ENCODE measurements at regions not wholly inside any gene's neighbourhood (a gene's known extent, or its start where the extent isn't known, plus 50 kb on each side); places are given as distances from the start of the nearest gene placed in this dataset.
"Not testable (repeated sequence)": the region's sequence is repeated elsewhere in the genome, so short reads cannot be mapped to it uniquely, and the experiment has no call there.

DNA sequence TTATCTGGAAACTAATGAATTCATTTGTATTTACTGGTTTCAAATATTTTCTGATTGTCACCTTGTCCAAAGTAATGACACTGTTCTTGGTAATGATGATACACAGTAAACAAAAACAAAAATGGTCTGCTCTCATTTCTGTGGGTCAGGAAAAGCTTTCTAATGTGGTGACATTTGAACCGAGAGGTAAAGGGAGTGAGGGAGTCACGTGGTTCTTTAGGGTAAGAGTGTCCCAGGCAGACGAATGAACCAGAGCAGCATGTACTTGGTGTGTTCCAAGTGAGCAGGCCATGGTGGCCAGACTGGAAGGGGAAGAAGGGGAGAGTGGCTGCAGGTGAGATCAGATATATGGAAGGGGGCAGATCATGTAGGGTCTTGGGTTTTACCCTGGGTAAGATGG, 247.0 kb upstream of the SLC30A5 start:
- no peak for TF ChIP-seq GATA1 (IDR thresholded peaks at IDR 0.05; ENCODE audit: low read depth, low read length)
- no peak for TF ChIP-seq POLR2A (IDR thresholded peaks at IDR 0.05; ENCODE audit: low read length)
- DNase-seq: no peak

DNA sequence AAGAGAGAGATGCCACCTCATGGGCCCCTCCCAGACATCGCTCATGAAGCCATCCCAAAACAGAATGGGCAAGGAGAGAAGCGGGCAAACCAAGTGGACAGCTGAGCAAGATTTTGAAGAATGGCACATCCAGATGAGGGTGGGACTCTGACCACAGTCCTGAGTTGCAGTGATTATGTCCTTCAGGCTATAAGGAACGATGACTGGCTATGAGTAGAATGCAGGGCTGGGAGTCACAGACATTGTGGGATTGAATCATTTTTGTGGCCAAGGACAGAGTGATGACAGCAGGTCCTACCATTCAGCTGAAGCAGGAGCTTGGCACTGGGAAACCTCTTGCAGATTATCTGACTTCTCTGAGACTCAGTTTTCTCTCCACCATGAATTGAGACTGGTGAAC, 245.7 kb upstream of the SLC30A5 start:
- no peak for DNase-seq
- TF ChIP-seq GATA1 (IDR thresholded peaks at IDR 0.05; ENCODE audit: low read depth, low read length) (no peak), POLR2A (IDR thresholded peaks at IDR 0.05; ENCODE audit: low read length) (no peak)

DNA sequence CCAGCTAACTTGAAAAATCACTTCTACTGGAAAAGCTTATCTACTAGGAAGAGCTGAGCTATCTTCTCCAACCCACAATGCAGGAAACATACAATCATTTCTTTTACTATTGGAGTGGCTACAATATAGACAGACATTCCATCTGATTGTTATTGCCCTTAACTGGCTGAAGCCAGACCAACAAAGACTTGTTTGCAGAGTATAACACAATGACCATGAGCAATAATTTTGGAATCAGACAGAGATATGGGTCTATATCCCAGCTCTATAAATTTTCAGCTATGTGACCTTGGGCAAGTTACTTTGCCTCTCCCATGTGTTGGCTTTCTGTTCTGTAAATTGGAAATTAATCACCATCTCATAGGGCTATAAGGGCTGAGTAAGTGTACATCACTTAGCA, 244.7 kb upstream of the SLC30A5 start:
- no peak for TF ChIP-seq POLR2A (IDR thresholded peaks at IDR 0.05; ENCODE audit: low read length)
- no peak for TF ChIP-seq GATA1 (IDR thresholded peaks at IDR 0.05; ENCODE audit: low read depth, low read length)
- DNase-seq: no peak

DNA sequence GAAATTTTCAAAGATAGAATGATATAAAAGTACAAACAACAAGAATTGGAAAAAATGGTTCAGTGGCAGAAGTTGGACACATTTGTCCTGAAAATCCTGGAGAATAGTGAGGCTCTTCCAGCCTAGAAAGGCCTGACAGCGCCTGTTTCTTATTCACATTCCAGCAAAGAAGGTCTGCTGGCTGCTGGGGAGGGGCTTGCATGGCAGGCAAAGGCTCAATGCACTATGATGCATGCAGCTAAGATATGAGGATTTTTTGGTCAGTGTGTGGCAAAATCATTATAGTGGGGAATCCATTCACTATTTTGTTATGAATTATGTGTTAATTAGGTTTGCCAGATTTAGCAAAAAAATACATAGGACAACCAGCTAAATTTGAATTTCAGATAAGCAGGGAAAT, 243.9 kb upstream of the SLC30A5 start:
- DNase-seq: no peak
- no peak for TF ChIP-seq GATA1 (IDR thresholded peaks at IDR 0.05; ENCODE audit: low read depth, low read length)
- TF ChIP-seq POLR2A (IDR thresholded peaks at IDR 0.05; ENCODE audit: low read length): no peak

- no peak for DNase-seq
- TF ChIP-seq GATA1 (IDR thresholded peaks at IDR 0.05; ENCODE audit: low read depth, low read length) (no peak), POLR2A (IDR thresholded peaks at IDR 0.05; ENCODE audit: low read length) (no peak)
These were observed 232.7 kb upstream of the SLC30A5 start for GRCh38 chr5:68861099-68861498.

DNA sequence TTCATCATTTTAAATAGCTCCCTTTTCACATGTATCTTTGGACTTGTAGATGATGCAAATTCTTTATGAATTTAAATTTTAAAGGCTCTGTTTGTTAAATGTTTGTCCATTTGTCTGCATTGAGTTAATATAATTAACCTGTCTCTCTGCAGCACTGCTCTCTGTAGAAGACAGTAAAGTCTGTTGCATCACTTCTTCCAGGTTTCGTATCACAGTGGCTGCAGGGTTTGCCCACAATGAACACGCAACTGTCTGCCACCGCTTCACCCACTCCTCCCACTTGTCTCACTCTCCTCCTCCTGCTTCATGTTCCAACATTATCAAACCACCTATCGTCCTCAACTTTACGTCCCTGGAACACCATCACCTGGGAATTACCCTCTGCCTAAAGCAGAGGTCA, 231.3 kb upstream of the SLC30A5 start:
- DNase-seq: no peak
- TF ChIP-seq GATA1 (IDR thresholded peaks at IDR 0.05; ENCODE audit: low read depth, low read length) (no peak), POLR2A (IDR thresholded peaks at IDR 0.05; ENCODE audit: low read length) (no peak)

DNA sequence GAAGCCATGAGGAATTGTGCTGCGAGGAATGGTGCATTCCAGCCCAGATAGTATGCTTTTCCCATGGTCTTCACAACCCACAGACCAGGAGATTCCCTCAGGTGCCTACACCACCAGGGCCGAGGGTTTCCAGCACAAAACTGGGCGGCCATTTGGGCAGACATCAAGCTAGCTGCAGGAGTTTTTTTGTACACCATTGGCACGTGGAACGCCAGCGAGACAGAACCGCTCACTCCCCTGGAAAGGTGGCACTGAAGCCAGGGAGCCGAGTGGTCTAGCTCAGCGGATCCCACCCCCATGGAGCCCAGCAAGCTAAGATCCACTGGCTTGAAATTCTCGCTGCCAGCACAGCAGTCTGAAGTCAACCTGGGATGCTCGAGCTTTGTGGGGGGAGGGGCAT, 228.6 kb upstream of the SLC30A5 start:
- not testable (repeated sequence) for DNase-seq

GRCh38 chr5:68872088-68872839, 221.6 kb upstream of the SLC30A5 start:
- DNase-seq: no peak

DNA sequence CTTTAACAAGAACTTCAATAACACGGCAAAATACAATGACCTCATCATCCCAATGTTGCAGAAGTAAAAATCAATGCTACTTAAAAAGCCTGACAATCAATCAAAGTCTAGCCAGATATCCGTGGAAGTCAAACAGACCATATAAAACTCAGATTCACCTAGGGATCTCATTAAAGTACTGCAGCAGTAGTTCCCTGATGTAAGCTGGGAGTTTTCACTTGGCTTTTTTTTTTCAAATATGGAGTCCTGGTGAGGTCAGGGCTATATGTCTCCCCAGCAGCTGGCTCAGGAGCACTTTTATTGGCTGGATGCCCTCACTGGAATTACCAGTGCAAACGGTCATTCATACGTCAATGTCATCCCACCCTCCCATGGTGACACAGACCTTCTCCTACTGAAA, 220.6 kb upstream of the SLC30A5 start:
- TF ChIP-seq POLR2A (IDR thresholded peaks at IDR 0.05; ENCODE audit: low read length): no peak
- no peak for TF ChIP-seq GATA1 (IDR thresholded peaks at IDR 0.05; ENCODE audit: low read depth, low read length)

More at GRCh38 chr5:68872088-68872839, 221.6 kb upstream of the SLC30A5 start:
- TF ChIP-seq GATA1 (IDR thresholded peaks at IDR 0.05; ENCODE audit: low read depth, low read length): no peak
- TF ChIP-seq POLR2A (IDR thresholded peaks at IDR 0.05; ENCODE audit: low read length): no peak

GRCh38 chr5:68875351-68875750, 218.5 kb upstream of the SLC30A5 start:
- no peak for DNase-seq
- TF ChIP-seq POLR2A (IDR thresholded peaks at IDR 0.05; ENCODE audit: low read length) (no peak), GATA1 (IDR thresholded peaks at IDR 0.05; ENCODE audit: low read depth, low read length) (no peak)

More for the DNA sequence above, 220.6 kb upstream of the SLC30A5 start:
- DNase-seq: no peak

DNA sequence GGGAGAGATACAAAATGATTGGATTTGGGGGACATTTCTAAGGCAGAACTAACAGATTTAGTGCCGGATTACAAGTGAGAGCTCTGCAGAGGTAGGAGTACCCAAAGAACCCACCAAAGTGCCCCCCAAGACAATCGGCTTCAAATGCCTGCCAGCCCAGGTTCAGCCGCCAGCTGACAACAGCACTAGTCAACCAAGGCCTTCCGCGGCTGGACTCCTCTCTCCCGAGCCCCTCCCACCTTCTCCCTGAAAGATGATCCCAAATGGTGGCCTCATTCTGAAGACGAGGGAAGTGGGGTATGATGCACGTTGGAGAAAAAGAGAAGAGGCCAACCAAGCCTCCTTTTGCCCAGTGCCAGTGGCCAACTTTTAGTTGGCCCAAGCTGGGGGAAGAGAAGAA, 210.4 kb upstream of the SLC30A5 start:
- TF ChIP-seq GATA1 (IDR thresholded peaks at IDR 0.05; ENCODE audit: low read depth, low read length): no peak
- no peak for DNase-seq

DNA sequence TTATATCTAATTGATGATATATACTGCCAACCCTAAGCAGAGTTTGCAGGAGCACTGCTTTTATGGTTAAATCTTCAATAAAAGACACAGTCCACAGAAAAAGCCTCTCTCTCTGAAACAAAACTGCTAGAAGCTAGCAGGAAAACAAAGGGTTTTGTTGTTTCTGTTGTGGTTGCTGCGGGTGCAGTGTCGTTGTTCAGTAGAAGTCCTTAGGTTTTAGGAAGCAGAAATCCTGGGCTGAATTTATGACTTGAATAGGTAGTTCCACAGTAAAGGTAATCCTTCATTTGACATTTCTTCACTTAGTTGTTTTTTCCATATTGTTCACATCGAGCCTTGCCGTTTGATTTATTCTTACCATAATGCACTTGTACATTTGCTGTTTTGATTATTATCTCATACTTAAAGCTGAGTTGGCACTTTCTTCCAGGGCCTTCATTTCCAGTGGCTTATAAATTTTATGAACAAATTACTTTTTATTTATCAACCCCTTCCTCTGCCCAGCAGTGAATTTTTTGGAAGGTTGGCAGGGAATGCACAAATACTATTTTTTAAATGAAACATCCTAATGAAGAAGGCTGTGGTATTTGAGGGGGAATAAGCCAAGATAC, 209.6 kb upstream of the SLC30A5 start:
- no peak for DNase-seq
- TF ChIP-seq GATA1 (IDR thresholded peaks at IDR 0.05; ENCODE audit: low read depth, low read length): no peak
- TF ChIP-seq POLR2A (IDR thresholded peaks at IDR 0.05; ENCODE audit: low read length): no peak

DNA sequence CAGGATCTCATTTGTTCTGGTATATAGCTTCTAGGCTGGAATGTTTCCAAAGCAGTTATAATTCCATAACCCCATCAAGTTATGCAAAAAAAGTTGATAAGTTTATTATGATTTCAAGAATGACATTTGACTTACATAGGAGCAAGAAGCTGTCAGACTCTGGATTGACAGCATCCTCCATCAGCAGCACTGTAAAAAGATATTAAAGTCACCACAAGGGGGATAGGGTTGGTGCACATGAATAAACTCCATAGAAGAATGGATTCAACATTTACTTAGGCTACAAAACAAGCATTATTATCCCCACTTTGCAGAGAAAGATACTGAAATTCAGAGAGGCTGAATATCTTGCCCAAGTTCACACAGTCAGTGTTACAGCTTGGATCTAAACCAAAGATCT, 208.9 kb upstream of the SLC30A5 start:
- no peak for TF ChIP-seq POLR2A (IDR thresholded peaks at IDR 0.05; ENCODE audit: low read length)
- TF ChIP-seq GATA1 (IDR thresholded peaks at IDR 0.05; ENCODE audit: low read depth, low read length): no peak
- DNase-seq: peak in 1 of 2 experiments; percentile 18

- no peak for DNase-seq
These were observed 207.0 kb upstream of the SLC30A5 start for GRCh38 chr5:68886814-68887213.

DNA sequence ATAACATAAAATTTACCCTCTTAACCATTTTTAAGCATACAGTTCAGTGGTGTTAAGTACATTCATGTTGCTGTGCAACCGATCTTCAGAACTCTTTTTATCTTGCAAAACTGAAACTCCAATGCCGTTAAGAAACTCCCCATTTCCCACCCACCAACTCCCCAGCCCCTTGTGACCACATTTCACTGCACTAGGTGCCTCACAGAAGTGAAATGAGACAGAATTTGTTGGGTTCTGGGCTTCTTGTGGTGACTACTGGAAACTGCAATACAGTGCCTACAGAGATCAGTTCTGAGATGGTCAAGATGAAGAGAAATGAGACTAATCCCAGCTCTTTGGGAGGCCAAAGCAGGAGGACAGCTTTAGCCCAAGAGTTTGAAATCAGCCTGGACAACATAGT, 202.1 kb upstream of the SLC30A5 start:
- no peak for TF ChIP-seq GATA1 (IDR thresholded peaks at IDR 0.05; ENCODE audit: low read depth, low read length)
- TF ChIP-seq POLR2A (IDR thresholded peaks at IDR 0.05; ENCODE audit: low read length): no peak
- DNase-seq: no peak

More at GRCh38 chr5:68886814-68887213, 207.0 kb upstream of the SLC30A5 start:
- TF ChIP-seq GATA1 (IDR thresholded peaks at IDR 0.05; ENCODE audit: low read depth, low read length) (no peak), POLR2A (IDR thresholded peaks at IDR 0.05; ENCODE audit: low read length) (no peak)
